ENCODE measurements at regions not wholly inside any gene's neighbourhood (a gene's known extent, or its start where the extent isn't known, plus 50 kb on each side); places are given as distances from the start of the nearest gene placed in this dataset.

DNA sequence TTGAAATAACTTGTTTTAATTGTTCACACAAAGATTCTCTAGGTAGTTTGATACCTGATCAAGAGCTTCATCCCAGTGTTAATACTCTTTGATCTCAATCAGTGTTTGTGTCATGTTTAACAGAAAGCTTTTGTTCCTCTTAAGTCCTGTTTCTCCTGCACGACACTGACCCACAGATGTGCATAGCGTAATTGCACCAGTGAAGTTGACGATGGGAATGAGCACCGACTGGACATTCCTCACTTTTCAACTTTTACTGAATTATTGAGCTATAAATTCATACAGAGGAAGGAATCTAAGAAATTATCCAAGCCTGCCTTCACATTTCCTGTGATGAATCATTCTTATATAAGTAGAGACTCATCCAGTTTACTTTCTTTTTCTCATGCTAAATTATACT, 878.7 kb upstream of the TENM3 start:
- ATAC-seq = no peak

DNA sequence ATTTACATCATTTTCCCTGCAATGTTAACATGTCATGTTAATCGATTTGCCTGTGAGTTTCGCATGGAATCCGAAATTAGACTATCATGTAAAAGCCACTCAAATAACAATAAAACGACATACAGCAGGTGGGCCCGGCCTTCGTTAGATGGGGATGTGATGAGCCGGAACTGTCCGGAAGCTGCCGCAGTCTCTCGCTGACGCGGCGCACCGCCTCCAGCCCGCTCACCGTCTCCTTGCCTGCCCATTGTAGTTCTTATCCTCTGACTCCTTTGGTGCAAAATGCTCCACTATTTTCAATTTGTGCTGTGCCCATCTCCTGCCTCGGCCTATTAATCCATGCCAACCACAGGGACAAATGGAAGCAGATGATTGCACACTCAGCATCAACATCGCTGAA, 877.5 kb upstream of the TENM3 start:
- no peak for ATAC-seq

DNA sequence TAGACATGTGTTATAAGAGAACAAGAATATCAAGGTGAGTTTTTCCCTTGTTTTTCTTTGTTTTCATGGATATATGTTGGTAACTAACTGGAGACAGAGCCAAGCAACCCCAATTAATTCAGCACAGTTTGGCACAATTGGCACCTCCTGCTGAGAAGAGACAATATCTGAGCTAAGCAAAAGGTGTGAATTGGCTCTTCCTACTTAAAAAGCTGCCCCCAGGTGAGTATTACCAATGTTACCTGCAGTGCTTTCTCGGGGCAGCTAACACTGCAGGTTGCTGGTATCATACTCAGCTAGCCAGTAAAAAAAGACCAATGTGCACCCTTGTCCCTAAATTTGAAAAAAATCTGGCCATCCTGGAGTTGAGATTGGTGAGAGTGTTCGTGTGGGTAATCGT, 871.2 kb upstream of the TENM3 start:
- no peak for ATAC-seq

DNA sequence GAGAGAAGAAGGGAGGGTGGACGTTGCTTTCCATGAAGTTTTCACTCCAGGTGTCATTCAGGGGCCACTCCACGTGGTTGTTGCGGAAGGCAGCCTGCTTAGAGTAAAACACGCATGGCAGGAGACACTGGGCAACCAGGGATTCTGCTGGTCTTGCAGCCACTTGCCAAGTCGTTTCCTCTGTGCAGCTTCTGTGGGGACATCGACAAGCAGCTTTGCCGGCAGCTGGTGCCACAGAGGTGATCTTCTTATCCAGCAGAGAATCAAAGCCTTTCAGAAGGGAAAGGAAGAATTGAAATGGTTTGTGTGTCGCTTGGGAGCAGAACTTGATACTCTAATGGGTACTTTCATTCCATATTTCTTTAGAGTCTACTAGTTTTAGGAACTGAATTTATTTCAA, 867.1 kb upstream of the TENM3 start:
- ATAC-seq = no peak

DNA sequence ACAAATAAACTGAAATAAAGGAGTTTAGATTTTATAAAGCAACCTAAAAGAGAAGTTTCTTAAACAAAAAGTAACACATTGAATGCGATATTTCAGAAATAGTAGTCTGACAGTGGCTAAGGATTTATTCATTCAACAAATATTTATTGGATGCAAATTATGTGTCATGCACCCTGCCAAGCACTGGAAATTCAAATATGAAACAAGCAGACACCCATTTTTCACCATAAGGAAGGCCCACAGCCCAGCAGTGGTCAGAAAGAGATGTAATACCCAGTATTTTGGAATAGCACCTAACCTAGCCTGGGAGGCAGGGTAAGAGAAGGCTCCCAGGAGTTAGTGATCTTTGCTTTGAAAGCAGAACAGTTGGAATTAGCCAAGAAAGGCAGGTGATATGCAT, 855.1 kb upstream of the TENM3 start:
- no peak for ATAC-seq

DNA sequence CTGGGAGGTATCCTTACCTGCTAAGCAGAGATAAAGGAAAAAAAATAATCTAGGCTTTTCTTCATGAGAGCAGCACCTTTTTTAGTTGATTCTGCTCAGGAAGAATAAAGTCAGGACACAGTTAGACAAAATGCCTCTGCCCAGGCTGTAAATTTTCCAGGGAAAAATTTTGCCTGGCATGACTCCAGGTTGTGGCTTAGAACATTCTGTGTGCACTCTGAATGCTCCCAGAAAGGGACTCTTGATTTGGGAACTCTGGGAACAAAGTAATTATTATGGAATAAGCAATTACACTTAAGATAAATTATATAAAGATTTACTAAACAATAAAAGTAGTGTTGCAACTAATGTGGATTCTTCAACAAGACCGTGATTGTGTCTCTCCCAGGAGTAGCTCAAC, 826.2 kb upstream of the TENM3 start:
- no peak for ATAC-seq

DNA sequence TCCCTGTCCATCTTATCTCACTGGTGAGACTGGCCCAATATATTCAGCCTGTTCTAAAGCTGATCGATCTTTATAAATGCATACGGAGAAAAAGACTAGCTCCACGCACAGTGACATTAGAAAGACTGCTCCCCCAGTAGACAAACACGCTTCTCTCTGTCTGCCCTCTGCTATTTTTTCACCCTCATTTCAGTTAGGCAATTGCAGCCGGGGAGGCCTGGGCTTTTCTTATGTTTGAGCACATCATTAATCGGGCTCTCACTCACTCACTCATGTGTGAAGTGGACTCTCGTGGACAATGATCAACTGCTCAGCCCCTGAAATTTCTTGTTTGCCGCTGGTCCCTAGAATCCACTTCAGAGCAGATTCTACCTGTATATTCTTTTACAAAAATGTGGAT, 824.7 kb upstream of the TENM3 start:
- no peak for ATAC-seq

DNA sequence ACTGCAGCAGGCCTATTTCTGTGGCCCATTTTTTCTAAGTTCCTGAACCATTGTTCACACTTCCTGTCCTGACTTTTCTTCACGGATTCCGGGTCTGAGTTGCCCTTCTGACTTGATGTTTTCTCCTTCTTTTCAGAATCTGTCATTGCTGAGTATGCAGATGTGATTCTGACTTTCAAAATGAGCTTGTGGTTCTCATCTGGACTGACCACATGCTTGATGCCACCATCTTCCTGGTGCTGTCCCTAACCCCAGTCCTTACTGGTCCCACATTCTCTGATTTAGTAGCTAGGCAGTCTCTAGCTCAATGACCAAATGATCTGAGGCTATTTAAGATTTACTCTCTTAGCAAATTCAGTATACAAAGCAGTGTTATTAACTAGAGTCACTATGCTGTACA, 822.3 kb upstream of the TENM3 start:
- no peak for ATAC-seq

DNA sequence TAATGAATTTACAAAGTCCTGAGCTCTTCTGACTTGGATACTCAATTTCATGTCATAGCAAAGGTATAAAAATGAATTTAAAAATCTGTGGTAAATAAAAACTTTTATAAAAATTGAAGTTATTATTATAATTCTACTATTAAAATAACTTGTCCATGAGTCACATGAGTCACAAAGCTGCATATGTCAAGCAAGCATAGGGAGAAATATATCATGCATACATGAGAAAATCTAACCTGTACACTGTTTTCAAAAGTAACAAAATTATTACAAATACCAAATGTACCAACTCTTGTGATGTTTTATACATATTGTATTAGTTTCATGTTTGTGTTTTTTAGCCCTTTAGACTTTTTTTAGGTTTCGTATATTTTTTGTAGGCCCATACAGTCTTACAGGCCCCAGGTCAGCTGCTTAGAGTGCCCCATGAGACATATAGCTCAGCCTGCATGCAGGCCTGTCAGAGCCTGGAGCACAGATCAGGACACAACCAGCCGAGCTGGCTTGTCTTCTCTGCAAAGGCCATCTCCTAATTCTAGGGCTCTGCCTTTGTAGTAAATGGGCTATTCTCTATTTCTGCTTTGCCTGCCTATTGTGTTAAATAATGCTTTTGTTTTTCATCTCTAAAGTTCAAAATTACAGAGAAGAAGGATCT, 818.7 kb upstream of the TENM3 start:
- no peak for ATAC-seq

DNA sequence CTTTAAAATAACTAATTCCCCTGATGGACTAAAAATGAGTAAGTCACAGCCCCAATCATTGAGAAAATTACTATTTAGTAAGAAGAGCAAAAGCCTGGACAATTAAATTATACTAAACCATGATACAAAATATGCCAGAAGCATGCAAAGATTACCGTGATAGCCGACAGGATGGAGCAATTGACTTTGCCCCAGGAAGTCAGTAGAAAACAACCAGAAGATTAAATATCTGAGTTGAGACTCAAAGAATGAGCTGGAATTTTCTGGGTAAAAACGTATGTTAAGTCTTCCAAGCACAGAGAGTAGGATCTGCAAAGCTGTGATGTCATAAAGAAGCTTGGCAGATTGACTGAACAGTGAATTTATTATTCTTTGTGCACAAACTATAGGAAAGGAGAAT, 816.1 kb upstream of the TENM3 start:
- no peak for ATAC-seq

DNA sequence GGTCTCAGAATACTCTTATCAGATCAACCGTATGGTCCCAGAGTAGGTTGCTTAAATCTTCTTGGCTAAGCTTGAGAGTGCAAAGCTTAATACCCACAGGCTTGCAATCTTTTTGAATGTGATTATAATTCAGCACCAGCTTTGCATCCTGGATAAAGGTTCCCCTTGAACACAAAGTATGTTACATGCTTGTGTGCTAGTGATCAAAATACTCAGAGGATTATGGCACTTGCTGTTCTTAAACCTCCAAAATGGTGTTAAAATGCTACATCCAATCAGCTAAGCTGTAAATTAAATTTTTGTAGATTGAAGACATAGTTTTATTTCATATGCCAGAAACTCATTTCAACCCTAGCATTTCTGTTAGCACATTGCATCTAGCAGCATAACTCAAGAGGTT, 812.2 kb upstream of the TENM3 start:
- no peak for ATAC-seq

DNA sequence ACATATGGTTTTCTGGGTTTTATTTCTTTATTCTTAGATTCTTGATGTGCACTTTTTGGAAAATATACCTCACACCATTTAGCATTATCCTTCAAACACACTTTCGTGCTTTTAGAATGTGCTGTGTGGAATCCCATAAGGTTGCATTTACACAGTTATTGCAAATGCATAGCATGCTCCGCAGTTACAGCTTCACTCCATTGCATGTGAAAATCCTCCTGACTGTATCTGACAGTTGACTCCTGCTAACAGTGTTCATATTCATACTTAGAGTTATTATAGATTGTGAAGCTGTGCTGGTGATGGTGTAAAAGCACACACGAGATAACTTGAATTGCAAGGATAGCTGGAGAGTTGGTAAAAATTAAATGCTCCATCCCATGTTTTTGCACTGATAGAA, 811.5 kb upstream of the TENM3 start:
- ATAC-seq = no peak

DNA sequence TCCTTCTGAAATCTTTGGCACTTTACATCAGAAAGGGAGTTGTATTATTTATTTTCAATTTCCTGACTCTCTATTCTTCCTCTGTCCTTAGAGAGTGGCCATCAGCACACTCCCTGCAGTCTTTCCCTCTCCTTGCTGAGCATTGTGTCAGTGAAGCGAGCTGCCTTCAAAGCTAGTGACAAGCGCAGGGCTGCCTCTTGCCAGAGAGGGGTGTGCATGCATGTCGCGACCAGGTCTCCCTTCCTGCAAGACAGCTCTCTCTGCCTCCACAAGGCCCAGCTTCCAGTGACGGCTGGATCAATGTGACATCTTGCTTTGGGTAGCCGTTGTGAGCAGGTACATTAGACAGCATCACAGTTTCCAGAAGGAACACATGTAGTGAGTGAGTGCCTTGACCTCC, 810.9 kb upstream of the TENM3 start:
- ATAC-seq = no peak

DNA sequence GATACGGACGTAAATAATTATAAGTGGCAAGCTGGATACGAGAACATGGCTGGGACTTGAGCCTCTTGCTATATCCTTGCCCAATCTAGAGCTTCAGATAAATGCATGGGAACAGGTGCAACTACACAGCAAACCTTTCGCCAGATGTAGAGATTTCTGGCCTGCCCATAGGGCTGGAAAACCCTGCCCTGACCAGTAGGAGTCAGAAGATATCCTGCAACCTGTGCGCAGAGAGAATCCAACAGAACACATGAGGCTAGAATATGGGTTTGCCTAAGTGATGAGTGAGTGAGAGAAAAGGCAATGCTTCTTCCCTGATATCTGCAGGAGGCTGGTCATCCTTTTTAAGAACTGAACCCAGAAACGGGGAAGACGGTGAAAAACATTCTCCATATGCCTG, 805.3 kb upstream of the TENM3 start:
- ATAC-seq = no peak

DNA sequence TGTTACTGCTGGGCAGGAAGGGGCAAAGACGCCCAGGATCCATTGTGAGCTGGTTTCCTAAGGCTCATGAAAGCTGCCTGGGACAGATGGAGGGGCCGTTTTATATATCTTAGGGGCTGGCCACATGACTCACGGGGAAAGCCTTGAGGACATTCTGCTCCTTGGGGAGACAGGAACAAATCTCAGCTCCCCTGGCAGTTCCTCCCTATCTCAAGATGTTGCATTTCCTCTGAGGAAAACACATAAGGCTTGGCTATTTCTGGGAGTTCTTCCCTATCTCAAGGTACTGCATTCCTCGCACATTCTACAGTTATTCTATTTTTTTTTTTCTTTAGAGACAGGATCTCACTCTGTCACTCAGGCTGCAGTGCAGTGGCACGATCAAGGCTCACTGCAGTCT, 804.6 kb upstream of the TENM3 start:
- no peak for ATAC-seq

DNA sequence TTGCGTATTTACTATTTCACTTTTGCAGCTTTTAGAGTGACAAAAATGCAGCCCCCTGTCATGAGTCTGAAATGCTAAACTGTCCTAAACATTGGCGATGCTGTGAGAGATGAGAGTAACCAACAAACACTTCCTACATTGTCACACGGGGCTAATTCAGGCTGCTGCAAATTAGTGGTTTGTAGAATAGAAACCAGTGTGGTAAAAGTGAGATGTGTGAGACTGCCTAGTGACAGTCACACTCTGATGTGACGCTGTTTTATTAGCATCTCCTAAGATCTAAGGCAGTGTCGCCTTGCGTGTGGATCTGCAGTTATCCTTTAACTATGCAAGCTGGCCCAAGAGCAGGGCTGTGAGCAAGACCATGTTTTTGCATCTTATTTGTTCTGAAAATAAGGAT, 800.2 kb upstream of the TENM3 start:
- ATAC-seq = no peak

DNA sequence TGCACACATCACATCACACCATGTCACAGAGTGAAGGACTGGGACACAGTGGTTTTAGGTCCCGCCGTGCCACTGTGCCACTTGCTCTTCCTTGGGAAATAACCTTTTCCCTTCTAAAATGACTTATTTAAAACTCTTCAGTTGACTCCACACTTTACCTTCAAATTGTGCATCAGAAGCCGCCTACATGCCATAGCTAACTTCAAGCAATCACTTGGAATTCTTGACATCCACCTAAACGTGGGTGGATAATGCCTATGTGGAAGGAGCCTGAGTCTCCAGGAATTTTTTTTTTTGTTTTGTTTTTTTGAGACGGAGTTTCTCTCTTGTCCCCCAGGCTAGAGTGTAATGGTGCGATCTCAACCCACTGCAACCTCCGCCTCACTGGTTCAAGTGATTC, 777.4 kb upstream of the TENM3 start:
- ATAC-seq = no peak

DNA sequence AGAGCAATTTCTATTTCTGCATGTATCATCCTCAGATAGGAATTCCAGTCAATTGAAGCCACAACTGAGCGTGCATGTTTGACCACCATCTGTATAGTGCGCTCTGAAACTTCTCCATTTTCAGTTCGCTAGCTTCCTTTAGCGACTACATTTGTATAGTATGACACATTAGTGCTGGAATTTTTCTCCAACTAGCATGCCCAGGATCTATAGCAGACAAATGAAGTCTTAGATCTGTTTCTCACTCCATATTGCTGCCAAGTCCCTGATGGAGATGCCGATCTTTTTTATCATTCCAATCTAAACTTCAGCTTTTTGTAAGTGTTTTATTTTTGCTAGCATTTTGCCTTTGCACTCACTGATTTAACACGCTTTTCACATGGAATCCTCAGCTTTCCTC, 774.8 kb upstream of the TENM3 start:
- no peak for ATAC-seq

DNA sequence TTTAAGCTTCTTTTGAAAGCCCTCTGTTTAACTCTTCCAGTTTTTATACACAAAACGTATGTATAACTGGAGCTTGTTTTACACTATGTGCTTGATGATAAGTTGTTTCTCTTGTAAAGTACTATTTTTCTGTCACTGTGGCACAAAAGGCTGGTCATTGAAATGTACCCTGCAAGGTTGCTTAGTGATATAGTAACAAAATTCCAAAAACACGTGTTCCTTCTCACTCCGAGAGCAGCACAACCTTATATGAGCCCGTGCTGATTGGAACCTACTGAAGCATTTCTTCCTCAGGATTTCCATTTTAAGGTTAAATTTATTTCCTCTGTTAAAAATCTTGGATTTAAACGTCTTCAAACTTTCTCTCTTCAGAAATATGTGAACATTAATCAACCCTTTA, 772.9 kb upstream of the TENM3 start:
- ATAC-seq = no peak

DNA sequence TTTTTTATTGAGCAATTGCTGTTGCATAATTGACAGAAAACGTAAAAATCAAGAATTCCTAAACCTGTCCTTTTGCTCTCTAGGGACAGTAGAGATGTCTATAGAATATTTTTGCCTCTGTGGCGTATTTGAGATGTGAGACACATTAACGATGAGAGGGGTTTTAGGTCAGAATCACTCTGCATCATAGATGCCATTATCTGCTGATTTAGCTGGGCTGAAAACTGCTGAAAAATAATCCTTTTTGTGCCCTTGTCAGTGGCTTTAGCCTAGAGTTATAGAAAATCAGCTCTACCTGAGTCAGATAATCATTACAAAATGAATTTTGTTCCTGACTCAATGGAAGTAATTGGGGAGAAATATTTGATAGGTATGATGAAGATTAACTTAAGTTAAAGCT, 767.8 kb upstream of the TENM3 start:
- ATAC-seq = no peak

DNA sequence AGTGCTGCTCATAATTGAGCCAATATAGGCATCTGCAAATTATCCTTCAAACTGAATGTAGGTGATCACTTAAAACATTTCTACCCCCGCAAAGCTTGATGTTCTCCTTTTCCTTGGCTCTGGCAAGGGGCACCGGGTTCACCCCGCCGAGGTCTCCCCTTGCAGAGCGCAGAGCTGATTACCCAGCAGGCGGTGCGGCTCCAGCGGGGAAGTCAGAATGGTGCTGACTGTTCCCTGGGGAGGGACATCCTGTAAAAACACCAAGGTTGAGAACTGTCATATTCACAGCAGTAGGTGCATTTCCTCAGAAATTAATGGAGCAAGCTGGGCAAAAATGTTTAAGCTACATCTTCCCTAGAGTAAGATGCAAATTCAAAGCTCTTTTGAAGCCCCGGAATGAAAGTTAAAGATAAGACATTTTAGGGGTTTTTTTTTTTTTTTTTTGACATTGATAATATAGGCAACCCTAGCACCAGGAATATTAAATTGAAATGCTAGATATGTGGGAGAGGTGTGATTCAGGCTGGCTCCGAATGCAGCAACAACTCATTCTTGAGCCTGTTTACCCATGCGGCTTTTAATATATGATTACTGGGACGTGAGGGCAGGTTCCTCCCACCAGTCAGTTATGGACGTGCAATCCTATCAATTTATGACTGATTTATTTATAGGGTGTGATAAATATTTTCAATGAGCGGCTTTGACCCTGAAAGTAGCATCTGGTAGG, 767.3 kb upstream of the TENM3 start:
- no peak for ATAC-seq

DNA sequence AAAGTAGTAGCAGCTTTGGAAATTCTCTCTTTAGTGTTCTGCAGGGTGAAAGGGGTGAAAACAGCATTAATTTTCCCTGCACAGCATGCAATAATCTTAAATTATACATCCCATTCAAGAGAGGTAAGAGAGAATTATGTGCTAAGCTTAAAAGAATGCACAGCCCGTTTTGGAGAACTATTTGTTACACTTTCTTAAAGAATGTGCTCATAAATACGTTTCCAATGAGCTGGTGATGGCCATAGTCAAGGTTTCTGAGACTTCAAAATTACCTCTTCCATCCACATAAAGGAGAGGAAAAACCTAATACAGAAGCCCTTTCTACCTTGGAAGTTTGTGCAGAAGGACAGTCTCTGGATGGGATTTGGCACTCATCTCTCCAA, 766.7 kb upstream of the TENM3 start:
- no peak for ATAC-seq

DNA sequence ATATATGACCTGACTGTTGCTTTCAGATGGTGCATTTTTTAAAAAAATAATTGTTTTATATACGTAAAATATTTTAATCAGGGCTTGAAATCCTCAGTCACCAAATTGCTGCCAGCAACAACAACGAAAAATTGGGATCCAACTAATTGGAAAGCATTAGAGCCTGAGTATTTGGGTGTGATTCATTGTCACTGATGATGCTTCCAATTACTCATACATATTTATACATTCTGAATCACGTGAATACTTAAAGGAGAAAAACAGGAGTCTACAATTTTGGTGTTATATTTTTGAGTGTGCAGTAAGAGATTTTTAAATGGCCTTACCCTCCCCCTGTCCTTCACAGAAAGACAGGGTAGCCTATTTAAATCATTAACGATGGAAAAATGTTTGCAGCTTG, 765.6 kb upstream of the TENM3 start:
- ATAC-seq = no peak

DNA sequence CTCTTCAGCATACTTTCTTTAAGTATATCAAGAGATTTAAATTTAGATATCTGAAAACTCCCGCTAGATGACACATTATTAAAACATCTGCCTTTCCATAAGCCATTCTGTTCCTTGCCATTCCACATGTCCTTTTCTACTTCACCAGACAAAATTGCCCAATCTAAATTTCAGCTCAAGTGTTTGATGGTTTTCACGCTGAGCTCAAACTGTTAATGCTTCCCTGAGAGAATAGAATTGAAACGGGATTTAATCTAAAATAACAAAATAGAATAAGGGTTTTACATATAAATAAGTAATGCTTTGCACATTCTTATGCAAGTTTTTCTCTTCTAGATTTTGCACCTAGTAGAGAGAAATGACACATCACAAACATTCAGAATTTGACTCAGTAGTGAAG, 764.5 kb upstream of the TENM3 start:
- no peak for ATAC-seq

DNA sequence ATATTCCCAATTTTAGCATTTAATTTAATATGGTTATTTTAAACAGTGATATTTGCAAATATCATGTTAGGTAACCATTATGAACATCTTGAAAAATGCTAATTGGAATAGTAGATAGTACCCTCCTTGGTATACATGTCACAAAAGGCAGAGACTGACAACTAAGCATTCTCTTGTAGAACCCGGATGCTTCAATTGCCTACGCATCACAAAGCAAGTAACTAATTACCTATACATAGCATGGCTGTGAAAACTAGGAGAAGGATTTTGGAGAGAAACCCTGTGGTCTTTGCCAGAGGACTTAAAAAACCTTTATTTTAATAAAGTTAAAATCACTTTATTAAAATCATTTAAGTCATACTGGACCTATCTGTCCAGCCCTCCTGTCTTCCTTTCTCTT, 764.1 kb upstream of the TENM3 start:
- ATAC-seq = no peak

All from activated CD4-positive, CD25-positive, alpha-beta regulatory T cell treated with anti-CD3 and anti-CD28 coated beads, Interleukin-2, amount 50 U/mL, for 24 hours (primary cell).